CD4-positive, alpha-beta T cell treated with Interleukin-2 at 100 ng/mL for 4 hours (primary cell): ENCODE measurements at regions not wholly inside any gene's neighbourhood (a gene's known extent, or its start where the extent isn't known, plus 50 kb on each side); places are given as distances from the start of the nearest gene placed in this dataset.
"Not testable (repeated sequence)": the region's sequence is repeated elsewhere in the genome, so short reads cannot be mapped to it uniquely, and the experiment has no call there.

Experiments
- DNase-seq: peaks from one replicate; pipeline ENCODE4 v3.0.0-alpha.2; 2020; ENCODE audit warnings: low spot score

DNA sequence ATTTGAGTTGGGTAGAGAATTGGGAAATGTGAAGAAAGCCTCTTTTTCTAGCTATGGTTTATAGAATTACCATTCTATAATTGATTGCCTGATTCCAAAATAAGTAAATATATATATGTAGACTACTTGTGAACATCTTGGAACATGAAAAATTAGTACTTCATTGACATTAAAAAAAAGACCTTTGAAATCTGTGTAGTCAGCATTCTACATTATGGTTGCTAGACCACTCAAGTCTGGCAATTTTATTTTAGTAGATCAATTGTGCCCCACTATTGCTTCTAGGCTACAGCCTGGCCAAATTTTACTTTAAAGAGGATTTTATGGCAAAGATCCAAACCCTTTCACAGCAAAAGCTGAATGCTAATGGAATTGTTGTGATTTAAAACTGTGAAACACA, 279.8 kb downstream of the IKZF2 start:
- no peak for DNase-seq

DNA sequence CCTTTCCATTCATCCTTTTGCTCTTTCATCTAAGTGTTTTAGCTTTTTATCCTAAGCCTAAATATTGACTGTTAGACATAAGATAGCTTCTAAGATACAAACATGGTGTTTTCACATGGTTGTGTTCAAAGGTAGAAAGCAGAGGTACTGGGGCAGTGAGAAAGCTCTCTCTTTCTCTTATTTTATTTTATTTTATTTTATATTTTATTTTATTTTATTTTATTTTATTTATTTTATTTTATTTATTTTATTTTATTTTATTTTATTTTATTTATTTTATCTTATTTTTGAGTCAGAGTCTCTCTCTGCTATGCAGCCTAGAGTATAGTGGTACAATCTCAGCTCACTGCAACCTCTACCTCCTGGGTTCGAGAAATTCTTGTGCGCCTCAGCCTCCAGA, 287.2 kb downstream of the IKZF2 start:
- no peak for DNase-seq

DNA sequence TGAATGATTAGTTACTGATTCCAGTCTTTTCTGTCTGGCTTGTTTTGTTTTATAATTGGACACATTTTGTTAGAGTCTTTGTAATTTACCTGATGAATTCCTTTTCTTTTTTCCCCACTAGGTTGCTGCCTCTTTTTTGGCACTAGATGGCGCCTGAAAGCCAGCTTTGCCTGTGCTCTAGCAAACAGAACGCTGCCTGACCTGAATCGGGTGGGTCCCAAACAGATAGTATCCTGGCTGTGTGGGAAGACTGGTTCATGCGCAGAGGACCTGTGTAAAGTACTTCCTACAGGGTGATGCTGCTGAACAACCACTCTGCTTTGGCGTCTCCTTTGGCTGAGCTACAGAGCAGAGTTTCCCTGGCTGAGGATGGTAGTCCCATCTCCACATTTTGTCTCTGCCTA, 288.2 kb downstream of the IKZF2 start:
- DNase-seq = no peak

DNA sequence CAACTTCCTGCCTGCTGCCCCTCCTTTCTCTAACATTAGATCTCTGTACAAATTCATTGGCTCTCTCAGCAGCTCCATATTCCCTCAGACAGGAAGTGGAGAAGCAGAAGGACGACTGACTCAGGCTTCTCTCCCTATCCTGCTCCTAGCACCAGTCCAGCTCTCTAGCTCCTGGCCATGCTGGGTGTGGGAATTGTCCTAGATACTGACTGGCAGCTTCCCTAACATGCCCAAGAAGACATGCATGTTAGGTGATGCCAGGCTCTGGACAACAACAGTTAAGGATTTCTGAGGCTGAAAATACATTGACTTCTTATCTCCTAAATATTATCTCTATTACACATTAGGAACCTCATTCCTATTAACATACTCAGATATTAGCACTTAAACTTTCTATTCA, 292.9 kb downstream of the IKZF2 start:
- DNase-seq = no peak

DNA sequence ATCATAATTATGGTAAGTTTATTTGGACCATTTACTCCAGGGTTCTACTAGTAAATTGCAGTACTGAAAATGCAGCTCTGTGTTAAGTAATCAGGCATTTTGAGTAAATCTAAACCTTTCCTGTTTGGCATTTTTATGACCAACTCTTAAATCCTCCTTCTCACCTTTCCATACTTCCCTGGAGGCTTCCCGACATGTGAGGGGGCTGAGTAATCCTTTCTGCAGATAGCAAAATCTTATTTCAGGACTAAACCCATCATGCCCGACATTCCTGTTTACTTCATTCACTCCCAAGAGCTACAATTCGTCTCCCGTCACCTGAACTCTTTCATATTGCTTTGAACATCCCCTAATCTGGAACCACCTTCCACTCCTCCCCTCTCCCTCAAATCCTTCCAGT, 296.6 kb downstream of the IKZF2 start:
- no peak for DNase-seq

DNA sequence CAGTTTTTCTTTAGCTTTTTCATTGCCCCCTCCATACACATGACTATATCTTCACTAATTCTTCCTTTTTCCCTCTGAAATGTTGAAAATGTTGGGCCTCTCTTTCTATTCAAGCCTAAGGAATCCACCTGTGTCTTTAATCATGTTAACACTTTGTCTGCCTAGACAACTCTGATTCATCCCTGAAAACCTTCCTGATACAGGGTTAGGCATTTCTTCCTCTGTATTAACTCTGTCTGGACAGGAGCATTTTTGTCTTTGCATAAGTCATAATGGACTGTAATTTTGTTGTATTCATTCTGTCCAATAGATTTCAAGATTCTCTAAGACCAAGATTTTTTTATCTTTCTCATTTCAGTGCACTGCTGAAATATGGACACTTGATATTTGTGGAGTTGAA, 297.3 kb downstream of the IKZF2 start:
- DNase-seq = no peak

DNA sequence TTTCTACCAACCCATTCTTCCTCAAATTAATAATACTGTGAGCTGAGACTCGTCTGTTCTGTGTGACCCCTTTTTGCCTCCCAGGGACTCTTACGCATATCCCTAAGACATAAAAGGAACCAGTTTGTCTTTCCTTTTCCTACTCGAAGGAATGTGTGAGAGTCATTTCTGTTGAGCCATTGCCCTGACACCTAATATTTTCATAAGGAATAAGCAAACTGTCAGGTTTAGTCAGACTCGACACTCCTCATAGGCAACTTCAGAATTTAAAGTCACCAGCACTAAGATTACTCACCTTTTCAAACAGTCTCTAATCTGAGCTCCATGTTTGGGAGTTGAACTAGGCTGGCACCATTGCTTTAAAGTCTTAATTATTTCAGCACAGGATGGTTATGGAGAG, 305.5 kb downstream of the IKZF2 start:
- no peak for DNase-seq

DNA sequence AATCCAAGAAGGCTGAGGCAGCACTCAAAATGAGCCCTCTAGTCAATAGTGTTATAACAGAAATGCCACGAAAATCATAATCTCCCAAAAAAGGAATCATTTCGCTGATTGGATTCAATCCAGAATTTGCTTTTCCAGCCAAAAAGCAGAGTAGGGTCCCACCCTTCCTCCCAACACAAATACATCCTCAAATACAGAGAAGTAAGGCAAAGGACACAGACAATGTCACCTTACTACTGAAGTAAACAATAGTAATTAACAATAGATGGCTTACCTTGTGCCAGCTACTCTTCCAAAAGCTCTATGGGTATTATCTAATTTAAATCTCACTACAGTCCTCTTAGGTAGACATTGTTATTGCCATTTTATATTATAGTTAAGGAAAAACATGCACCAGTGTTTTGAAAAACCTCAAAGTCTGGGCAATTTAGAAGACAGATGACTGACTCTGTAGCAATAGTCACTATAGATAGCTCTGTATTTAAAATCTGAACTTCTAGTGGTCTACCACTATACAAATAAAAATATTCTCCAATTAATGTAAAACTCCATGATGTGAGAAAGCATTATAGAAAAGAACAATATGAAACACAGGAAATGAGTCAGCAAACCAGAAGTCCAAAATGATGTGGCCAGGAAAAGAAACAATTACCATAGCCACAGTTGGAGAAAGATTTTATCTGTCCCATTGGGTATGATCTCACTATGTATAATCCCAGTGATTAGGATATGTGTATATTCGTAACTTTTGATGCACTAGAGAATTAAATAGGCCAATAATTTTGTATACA, 305.0 kb upstream of the ERBB4 start:
- DNase-seq = no peak

DNA sequence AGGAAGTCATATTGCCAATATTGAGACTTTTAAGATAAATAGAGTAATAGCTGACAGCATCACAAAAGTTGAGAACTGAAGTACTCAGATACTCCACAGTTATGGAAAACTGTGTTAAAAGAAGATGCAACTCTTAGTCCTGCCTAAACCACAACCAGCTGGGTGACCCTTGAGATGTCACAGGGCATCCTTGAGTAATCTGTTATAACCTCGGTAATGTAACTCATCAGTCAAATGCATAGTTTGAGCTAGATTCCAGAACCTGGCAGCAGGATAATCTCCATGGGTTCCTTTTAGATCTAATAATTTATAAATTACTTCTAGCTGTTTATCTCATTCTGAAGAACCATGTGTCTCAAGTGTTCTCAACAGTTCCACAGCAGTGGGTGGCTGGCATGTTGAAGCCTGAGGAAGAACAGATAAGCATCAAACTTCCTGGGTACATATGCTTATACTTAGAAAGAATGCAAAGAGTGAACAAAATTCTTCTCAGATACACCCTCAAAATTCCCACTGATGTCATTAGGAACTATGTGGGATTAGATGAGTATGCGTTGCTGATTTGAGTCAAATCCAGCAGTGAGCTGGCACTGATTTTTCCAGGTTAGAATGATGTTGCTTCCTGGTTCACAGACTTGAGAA, 304.1 kb upstream of the ERBB4 start:
- DNase-seq = no peak

DNA sequence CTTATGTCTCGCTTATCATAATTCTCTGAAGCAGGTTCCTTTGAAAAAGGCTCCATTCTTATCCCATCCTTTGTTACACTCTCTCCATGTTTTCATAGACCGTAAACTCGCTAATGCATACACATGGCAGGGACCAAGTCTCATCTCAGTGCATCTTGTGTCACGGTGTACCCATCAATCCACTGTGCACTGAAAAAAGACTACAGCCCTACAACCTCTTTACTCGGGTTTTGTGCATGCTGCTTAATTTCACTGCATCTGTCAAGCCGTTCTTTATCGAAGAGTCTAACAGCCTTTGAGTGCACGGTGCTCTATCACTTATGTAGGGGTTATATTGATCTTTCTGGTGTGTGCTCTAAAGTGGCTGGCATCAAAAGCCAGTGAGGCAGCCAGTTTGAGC, 302.9 kb upstream of the ERBB4 start:
- no peak for DNase-seq

DNA sequence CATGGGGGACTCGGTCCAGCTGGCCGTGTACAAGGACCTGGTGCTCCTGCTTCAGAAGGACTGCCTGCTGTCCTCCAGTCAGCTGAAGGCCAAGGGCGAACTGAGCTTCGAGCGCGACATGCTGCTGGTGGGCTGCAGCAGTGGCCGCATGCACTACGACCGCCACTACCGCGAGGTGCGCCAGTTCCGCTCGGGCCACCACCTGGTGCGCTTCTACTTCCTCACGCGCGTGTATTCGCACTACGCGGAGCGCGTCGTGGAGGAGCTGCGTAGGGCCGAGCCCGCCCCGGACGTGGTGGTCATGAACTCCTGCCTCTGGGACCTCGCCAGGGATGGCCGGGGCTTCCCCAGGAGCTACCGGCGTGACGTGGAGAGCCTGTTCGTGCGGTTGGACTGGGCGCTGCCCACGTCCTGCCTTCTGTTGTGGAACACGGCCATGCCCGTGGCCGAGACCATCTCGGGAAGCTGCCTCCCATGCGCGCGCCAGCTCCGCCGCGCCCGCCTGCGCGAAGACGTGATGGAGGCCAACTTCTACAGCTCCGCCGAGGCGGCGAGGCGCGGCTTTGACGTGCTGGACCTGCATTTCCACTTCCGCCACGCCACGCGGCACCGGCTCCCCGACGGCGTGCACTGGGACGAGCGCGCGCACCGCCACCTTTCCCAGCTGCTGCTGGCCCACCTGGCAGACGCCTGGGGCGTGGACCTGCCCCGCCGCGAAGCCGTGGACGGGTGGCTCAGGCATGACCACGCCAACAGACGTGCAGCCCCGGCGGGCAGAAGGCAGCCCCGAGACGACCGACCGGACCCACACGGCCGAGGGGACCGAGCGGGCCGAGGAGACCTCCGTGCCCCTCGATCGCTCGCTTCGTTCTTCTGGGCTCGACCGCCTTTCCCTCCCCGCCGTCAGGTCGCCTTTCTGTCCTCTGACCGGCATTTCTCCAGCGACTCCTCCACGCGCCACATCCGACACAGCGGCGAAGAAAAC, 293.9 kb upstream of the ERBB4 start:
- no peak for DNase-seq

DNA sequence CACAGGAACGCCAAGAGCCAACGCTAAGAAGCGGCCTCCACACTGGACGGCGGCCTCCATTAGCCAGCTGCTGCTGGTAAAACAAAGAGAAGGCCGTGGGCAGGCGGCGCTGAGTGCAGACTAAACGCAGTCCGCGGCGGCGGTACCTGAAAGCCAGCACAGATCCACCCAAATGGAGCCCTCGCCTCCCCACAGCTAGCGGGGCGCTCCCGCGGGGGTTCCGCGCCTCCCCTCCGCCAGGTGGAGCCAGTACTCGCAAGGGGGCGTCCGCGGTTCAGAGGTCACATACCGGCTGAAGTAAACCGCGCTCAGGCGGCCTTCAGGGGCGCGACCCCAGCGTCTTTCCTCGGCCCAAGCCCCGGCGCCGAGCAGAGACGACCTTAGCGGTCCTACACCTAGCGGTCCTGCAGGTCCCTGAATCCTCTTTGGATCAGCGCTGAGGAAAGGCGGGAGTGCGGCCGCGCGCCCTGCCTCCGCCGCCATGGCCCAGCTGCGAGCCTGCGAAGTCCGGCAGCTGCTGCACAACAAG, 293.1 kb upstream of the ERBB4 start:
- DNase-seq = no peak

DNA sequence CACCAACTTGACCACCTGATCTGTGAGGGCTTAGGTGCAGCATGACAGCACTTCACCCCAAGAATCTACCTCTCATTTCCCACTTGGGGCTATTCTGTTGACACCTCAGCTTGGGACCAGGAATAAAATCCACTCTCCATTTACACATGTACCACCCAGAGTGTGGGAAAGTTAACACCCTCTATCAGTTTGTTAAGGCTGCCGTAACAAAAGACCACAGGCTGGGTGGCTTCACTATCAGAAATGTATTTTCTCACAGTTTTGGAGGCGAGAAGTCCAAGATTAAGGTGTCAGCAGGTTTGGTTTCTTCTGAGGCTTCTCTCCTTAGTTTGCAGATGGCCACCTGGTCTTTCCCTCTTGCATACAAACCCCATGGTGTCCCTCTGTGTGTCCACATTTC, 277.7 kb upstream of the ERBB4 start:
- no peak for DNase-seq

DNA sequence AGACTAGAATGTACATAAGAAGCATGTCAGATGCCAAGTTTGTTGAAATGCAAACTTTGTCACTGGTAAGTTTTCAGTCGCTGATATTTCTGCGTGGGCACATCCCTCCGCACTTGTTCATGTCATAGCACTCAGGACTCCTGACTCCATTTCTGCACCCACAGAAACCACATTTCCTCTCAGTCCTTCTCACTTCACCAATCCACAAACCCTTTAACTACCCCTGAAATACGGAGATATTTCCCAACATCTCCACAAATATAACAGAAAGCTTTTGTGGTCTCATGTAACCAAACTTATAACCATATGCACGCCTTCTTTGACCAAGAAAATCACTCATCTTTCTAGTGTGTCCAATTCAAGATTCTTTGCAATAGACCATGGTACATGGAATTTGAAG, 276.9 kb upstream of the ERBB4 start:
- DNase-seq = no peak

DNA sequence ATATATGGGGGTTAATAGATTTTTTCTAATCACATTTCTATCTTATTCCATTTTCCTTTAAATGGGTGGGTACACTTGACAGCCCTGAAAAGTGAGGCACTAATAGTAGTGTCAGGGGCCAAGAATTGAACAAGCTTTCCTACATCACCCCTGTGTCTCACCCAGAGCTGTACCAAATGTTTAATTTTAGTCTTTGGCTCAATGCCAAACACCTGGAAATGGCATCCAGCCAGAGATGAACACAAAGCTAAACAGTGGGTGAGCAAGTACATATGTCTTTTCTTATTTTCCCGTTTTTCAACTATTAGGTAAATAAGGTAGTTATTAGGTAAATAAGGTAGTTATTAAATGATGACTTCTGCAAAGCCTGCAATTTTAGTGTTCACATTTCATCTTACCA, 276.3 kb upstream of the ERBB4 start:
- no peak for DNase-seq

DNA sequence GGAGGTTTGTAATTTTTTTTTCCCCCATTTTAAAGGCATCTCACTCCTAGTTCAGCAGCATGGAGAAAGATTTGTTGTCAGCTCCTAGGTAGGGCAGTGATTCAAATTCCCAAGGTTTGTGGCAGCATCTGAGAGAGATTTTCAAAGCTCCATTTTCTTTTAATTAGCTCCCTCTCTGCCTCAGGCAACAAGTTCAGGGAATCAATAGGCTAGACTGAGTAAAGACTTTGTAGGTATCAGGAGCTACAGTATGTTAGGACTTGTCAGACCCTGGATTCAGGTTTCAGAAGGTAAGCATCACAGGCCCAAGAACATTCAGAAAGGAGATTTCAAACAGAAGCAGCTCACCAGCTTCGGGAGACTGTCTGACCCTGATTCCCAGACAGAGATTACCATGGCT, 273.3 kb upstream of the ERBB4 start:
- DNase-seq = no peak

DNA sequence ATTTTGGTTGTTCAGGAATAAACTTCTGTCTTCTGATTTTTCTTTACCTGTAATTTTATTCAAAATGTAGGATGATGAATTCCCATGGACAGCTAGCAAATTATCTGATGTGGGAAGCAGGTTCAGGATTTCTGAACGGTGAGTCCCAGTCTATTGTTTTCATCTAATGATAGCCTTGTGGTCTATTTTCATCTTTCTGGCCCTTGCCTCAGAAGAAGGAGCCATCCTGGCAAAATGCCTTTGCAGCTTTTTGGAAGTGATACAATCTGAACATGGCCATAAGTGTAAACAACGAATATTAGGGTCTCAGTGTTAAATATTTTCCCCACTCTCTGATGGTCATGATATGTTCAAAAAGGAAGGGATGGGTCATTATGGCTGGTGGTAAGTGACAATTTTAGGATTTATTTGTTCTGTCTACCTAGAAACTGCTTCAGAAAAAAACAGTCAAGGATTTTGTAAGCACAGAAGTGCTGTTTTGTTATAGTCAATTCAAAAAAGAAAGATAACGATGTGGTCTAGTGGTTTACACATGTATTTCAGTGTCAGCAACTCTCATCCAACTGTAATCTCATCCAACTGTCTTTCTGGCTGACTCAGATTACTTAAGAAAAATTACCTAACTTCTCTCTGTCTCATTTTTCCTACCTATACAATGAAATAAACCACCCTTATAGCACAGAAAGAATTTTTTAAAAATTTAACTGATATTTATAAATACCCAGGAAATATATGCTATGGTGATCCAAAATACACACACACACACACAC, 272.6 kb upstream of the ERBB4 start:
- DNase-seq = no peak

DNA sequence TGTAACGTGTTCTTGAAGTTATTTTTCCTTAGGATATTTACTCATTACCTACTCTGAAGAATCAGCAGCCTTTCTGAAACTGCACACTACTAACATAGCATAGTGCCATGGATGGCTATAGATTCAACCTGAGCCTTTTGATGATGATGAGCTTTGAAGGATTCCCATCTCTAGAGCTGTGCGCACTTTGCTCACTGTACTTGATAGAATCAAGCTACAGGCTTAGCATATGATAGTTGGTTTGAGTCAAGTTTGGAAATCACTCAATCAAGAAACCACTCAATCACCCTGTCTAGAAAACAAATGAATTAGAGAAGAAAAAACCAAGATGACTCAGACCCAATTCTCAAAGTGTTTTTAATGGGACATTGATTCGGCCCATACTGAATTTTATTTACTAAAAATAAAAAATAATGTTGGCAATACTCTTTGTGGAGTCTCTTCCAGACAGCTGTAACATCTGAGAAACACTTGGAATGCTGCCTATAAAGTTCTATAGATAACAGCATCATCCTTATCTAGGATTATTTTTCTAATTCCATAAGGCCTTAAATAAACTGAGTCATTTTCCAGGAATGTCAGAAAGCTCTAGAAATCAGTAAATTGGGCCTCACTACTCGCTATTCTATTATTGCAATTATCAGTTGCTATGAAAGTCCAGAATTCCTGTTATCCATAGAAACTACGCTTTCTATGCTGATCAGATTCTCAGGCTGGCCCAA, 259.0 kb upstream of the ERBB4 start:
- DNase-seq = no peak

DNA sequence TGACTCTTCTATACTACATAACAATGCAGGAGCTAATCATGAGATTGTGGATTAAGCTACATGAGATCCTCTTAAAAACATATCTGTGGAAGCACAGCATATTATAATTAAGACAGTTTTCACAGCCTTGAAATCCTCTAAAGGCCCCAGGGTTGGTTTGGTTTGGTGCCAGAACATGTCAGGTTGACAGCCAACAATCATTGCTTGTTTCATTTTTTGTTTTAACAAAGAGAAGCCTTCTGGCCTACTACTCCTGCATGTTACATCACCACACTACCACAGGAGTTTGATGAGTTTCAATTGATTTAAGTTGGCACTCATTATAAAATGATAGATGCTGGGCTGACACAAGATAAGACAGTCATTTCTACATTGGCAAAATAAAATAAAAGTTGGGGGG, 255.9 kb upstream of the ERBB4 start:
- DNase-seq = no peak

DNA sequence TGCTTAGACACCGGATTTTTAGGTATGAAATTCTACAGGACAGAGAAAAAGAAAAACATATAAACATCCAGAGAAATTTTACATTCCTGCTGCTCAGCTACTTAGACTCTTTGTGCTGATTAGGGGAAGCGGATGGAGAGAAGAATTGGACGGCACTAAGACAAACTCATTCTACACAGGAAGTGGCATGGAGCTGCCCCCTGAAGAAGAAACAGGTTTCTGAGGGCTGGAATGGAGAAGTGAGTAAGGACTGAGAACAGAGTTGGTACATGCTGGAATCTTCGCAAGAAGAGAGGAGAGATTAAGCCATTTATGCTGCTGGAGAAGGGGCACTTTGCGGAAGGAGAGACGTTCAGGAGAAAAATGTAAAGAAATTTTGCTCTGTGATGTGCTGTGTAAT, 253.0 kb upstream of the ERBB4 start:
- DNase-seq = no peak

DNA sequence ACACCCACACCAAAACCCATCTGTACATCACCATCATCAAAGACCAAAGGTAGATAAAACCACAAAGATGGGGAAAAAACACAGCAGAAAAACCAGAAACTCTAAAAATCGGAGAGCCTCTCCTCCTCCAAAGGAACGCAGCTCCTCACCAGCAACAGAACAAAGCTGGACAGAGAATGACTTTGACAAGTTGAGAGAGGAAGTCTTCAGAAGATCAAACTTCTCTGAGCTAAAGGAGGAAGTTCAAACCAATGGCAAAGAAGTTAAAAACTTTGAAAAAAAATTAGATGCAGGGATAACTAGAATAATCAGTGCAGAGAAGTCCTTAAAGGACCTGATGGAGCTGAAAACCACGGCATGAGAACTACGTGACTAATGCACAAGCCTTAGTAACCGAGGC, 247.5 kb upstream of the ERBB4 start:
- not testable (repeated sequence) for DNase-seq
